ENCODE measurements at regions not wholly inside any gene's neighbourhood (a gene's known extent, or its start where the extent isn't known, plus 50 kb on each side); places are given as distances from the start of the nearest gene placed in this dataset.
"Not testable (repeated sequence)": the region's sequence is repeated elsewhere in the genome, so short reads cannot be mapped to it uniquely, and the experiment has no call there.

DNA sequence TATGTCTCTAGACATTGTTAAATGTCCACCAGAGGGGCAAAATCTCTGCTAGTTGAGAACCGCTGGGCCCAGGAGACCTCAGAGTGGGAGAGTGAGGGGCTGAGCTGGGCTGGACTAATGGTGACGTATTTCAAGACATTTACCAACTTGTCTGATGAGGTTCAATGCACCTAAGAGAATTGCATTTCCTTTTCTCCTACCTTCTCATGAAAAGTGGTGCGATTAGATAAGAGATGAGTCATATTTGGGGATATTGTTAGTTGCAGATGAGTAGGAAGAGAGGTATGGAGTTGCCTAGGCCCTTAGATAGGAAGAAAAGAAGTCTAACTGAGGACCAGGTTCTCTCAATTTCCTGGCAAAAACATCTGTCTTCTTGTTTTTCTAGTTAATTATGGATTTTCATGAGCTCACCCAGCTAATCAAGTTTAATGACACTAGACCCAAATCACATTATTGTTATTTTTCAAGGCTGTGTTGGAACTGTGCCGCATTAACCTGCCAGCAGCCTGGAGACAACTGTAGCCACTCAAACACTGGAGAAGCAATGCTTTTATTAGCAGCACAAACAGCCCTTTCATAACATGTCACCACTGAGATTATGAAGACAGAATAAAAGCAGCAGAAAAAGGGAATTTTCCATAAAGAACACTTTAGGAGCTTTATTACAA lies 144.2 kb downstream of the PDCD6IP start:
- DNase-seq (ENCODE audit: low read depth in 1 of 2, low spot score in 2 of 2): no peak
- Histone ChIP-seq H3K36me3 (no peaks in the 10 kb centered on the region), H3K4me3 (no peak overlapping the region), H3K9me3 (replicated peaks) (no peaks in the 10 kb centered on the region), H3K27ac (no peak overlapping the region), H3K27me3 (replicated peaks) (no peaks in the 10 kb centered on the region), H3K4me1 (replicated peaks) (no peaks in the 10 kb centered on the region; the same call in 1 of the 2 replicates)

DNA sequence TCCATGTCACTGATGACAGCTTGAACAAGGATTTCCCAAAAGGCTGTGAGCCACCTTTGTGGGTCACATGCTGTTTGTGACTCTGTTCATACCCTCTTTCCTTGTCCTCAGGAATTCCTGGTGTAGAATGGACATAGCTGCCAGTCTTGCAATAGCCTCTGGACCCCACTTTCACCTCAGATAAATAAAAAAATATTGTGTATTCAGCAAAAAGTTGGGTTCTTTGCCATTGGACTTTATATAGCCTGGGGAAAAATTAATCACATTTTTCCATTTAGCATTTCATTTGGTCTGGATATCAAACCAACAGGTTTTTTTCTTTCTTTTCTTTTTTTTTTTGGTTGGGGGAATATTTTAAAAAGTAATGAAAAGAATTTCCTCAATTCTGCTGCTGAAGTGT lies 144.8 kb downstream of the PDCD6IP start:
- no peaks in the 10 kb centered on the region for H3K9me3 ChIP-seq (replicated peaks)
- no peak for DNase-seq (ENCODE audit: low read depth in 1 of 2, low spot score in 2 of 2)
- H3K27me3 ChIP-seq (replicated peaks): no peaks in the 10 kb centered on the region
- no peaks in the 10 kb centered on the region for H3K36me3 ChIP-seq
- H3K4me3 ChIP-seq: no peak overlapping the region
- no peak overlapping the region for H3K27ac ChIP-seq
- H3K4me1 ChIP-seq (replicated peaks): no peaks in the 10 kb centered on the region; the same call in 1 of the 2 replicates

DNA sequence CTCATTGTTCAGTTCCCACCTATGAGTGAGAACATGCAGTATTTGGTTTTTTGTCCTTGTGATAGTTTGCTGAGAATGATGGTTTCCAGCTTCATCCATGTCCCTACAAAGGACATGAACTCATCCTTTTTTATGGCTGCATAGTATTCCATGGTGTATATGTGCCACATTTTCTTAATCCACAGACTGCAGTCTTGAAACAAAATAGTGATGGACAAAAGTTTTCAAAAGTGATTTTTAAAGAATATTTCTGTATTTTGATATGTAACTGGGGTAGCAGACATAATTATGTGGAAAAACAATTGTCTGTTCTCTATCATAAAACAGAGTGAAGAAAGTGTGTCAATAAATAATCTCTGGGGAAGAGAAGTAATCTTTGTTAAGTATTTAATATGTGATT lies 148.2 kb downstream of the PDCD6IP start:
- not testable (repeated sequence) for H3K27ac ChIP-seq; H3K4me1 ChIP-seq (replicated peaks); H3K27me3 ChIP-seq (replicated peaks); H3K4me3 ChIP-seq; H3K36me3 ChIP-seq; DNase-seq (ENCODE audit: low read depth in 1 of 2, low spot score in 2 of 2); H3K9me3 ChIP-seq (replicated peaks)

DNA sequence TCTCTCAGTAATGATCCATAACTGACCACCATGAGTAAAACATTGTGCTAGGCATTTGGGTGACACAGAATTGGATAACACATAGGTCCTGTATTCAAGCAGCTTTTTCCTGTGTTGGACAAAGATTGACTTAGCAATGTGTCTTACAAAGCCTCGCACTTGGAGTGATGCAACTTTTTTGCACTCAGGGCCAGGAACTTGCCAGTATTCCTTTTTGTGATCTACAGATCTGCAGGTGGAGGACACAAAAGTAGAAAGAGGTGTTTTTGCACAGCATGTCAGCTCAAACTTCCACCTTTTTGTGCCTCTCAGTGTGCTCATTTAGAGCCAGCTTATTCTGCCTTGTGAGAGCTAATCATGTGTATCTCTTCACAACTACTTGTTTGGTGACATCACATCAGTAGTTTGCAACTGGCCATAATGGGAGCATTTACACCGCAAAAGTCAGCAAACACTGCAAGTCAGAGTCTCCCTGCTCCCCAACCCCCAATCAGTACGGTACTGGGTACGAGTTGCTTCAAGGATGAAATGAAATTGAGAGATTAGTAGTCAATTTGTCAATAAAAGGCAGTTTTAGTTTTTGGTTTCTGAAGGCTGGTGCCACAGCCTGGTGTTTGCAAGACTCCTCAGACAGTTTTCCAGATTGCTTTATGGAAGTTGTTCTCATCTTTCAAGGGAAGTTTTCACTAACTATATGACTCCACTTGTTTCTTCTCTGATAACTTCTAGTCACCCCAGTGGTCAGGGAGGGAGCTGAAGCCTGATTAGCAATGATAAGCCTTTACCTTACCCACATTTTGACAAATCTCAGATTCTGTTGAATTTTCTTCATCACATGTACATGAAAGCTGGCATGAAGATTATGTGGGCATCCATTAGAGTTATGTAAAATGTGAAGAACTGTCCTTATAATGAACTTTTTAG lies 149.1 kb downstream of the PDCD6IP start:
- no peak overlapping the region for H3K27ac ChIP-seq
- H3K36me3 ChIP-seq: no peaks in the 10 kb centered on the region
- no peak overlapping the region for H3K4me3 ChIP-seq
- no peak for DNase-seq (ENCODE audit: low read depth in 1 of 2, low spot score in 2 of 2)
- no peaks in the 10 kb centered on the region for H3K27me3 ChIP-seq (replicated peaks)
- no peaks in the 10 kb centered on the region for H3K9me3 ChIP-seq (replicated peaks)
- no peaks in the 10 kb centered on the region; the same call in 1 of the 2 replicates for H3K4me1 ChIP-seq (replicated peaks)

DNA sequence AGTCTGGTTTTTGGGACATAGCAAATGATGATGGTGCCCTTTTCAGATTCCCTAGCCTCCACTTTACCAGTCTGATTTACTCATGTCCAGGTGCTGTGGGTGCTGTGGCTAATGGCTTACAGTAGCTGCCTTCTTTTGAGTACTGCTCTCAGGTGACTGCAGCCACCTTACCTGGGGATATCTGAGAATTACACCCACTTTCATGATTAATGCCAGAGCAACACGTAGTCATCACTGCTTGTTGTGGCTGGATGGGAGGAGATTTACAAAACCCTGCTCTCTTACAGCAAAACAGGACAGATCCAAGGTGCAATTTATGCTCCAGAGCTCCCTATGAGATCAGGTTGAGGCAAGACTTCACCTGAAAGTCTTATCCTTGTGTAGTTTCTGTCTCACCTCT lies 150.6 kb downstream of the PDCD6IP start:
- H3K27me3 ChIP-seq (replicated peaks): no peaks in the 10 kb centered on the region
- H3K4me3 ChIP-seq: no peak overlapping the region
- H3K27ac ChIP-seq: no peak overlapping the region
- no peak for DNase-seq (ENCODE audit: low read depth in 1 of 2, low spot score in 2 of 2)
- no peaks in the 10 kb centered on the region for H3K36me3 ChIP-seq
- H3K9me3 ChIP-seq (replicated peaks): no peaks in the 10 kb centered on the region
- H3K4me1 ChIP-seq (replicated peaks): no peaks in the 10 kb centered on the region

DNA sequence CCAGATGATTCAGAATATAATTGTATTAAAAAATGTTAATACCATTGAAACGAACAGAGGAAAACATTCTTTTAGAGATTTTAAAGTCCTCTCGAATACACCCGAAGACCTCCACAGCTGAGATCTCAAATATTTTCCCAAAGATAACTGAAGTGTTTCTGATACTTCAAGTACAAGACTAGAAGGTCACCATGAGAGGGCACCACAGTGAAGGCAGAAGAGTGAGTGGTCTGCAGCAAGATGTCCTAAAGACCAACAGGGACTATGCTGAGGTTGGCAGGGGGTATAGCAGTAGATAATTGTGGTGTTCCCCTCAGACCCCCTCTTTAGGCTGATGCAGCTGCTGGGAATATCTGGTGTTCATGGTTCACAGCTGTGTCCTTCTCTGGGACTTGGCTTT lies 156.5 kb downstream of the PDCD6IP start:
- no peaks in the 10 kb centered on the region for H3K36me3 ChIP-seq
- H3K9me3 ChIP-seq (replicated peaks): no peaks in the 10 kb centered on the region
- H3K27me3 ChIP-seq (replicated peaks): no peaks in the 10 kb centered on the region
- DNase-seq (ENCODE audit: low read depth in 1 of 2, low spot score in 2 of 2): no peak
- no peak overlapping the region for H3K4me3 ChIP-seq
- H3K4me1 ChIP-seq (replicated peaks): no peaks in the 10 kb centered on the region
- no peak overlapping the region for H3K27ac ChIP-seq

DNA sequence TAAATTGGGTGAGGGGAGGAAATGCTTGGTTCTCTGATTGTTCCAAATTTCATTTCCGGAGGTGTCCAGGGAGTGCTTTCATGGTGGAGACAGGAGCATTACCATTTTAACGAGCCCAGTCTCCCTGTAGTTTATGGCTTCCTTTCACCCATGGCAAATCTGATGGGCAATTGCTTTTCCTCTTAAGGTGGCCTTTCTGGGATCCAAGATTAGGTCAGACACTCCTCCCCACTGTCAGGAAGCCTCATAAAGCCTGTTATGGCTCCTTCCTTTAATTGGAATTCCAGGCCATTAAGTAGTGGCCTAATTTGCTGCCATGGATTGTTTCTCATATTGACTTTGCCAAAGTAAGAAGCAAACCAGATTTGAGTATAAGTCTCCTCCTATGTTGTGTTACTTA lies 157.8 kb downstream of the PDCD6IP start:
- Histone ChIP-seq H3K9me3 (replicated peaks) (no peaks in the 10 kb centered on the region), H3K27me3 (replicated peaks) (no peaks in the 10 kb centered on the region), H3K4me1 (replicated peaks) (no peaks in the 10 kb centered on the region), H3K27ac (no peak overlapping the region), H3K4me3 (no peak overlapping the region), H3K36me3 (no peaks in the 10 kb centered on the region)
- DNase-seq (ENCODE audit: low read depth in 1 of 2, low spot score in 2 of 2): no peak

DNA sequence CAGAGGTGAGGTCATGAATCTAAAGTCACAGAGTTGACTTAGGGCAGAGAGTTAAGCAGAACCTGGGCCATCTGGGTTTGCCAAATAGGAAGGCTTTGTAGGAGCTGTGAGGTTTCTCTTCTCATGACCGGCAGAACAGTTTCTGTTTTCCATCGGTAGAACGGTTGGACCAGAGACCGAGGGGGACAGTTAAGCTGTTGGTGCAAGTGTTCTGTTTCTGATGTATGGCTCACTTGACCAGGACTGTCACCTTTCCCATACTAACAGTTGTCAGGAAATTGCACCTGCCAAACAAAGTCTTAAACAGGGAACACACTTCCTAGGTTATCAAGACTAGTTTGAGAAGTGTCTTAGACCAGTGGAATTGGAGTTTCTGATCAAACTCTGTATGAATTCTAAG lies 158.3 kb downstream of the PDCD6IP start:
- Histone ChIP-seq H3K4me1 (replicated peaks) (no peaks in the 10 kb centered on the region), H3K27ac (no peak overlapping the region), H3K27me3 (replicated peaks) (no peaks in the 10 kb centered on the region), H3K4me3 (no peak overlapping the region), H3K36me3 (no peaks in the 10 kb centered on the region), H3K9me3 (replicated peaks) (no peaks in the 10 kb centered on the region)
- no peak for DNase-seq (ENCODE audit: low read depth in 1 of 2, low spot score in 2 of 2)

DNA sequence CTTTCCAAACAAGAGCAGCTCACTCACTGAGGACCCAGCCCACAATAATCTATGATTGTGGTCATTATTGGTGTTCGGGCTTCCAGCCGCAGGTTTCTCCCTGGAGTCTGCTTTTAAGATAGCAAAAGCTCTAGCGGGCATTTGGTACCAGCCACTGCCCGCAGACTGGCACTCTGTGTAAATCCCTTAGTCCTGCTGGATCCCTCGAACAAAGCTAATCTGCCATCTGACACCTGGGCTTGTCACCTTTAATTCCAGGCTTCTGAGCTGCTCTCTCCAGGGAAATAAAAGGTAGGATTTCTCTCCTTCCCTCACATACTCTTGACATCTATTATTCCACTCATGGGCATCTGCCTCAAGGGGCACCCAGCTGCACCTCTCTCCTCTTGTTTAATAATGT lies 158.7 kb downstream of the PDCD6IP start:
- Histone ChIP-seq H3K27me3 (replicated peaks) (no peaks in the 10 kb centered on the region), H3K27ac (no peak overlapping the region), H3K36me3 (no peaks in the 10 kb centered on the region), H3K9me3 (replicated peaks) (no peaks in the 10 kb centered on the region), H3K4me1 (replicated peaks) (no peaks in the 10 kb centered on the region), H3K4me3 (no peak overlapping the region)
- no peak for DNase-seq (ENCODE audit: low read depth in 1 of 2, low spot score in 2 of 2)

DNA sequence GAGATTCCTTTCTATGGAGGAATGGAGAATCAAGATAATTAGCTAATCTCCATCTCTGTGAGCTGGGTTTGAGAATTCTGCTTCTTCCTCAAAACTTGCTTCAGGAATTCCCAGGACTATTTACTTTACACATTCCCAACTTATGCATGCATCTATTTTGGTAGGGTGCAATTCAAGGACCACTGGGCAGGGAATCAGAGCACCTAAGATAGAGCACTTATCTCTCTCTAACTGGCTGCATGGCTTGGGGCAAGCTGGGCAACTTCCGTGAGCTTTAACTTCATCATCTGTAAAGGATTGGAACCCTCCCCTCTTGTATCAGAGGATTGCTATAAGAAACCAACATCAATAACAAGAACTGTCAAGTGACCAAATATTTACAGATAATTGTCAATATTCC lies 160.2 kb downstream of the PDCD6IP start:
- DNase-seq (ENCODE audit: low read depth in 1 of 2, low spot score in 2 of 2): no peak
- Histone ChIP-seq H3K36me3 (no peaks in the 10 kb centered on the region), H3K4me1 (replicated peaks) (no peaks in the 10 kb centered on the region), H3K9me3 (replicated peaks) (no peaks in the 10 kb centered on the region), H3K27me3 (replicated peaks) (no peaks in the 10 kb centered on the region), H3K4me3 (no peak overlapping the region), H3K27ac (no peak overlapping the region)

DNA sequence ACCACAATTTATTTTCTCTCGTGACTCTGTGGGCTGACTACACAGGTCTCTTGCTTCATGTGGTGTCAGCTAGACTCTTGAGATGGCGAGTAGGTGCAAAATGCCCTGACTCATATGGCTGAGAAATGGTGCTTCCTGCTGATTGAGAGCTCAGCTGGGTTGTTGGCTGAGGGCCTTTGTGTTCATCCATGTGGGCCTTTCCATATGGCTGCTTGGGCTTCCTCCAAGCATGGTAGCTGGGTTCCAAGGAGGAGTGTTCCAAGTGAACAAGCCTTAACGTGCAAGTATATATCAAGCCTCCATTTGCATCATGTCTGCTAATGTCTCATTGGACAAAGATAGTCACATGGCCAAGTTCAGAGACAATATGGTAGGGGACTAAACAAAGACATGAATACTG lies 164.0 kb downstream of the PDCD6IP start:
- Histone ChIP-seq H3K4me3 (no peak overlapping the region), H3K9me3 (replicated peaks) (no peaks in the 10 kb centered on the region), H3K4me1 (replicated peaks) (no peaks in the 10 kb centered on the region), H3K36me3 (no peaks in the 10 kb centered on the region), H3K27ac (no peak overlapping the region), H3K27me3 (replicated peaks) (no peaks in the 10 kb centered on the region)
- no peak for DNase-seq (ENCODE audit: low read depth in 1 of 2, low spot score in 2 of 2)

DNA sequence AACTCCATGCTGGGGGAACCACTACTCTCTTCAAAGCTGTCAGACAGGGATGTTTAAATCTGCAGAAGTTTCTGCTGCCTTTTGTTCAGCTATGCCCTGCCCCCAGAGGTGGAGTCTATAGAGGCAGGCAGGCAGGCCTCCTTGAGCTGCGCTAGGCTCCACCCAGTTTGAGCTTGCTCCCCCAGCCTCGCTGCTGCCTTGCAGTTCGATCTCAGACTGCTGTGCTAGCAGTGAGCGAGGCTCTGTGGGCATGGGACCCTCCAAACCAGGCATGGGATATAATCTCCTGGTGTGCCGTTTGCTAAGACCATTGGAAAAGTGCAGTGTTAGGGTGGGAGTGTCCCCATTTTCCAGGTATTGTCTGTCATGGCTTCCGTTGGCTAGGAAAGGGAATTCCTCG lies 171.8 kb downstream of the PDCD6IP start:
- not testable (repeated sequence) for H3K4me3 ChIP-seq; H3K4me1 ChIP-seq (replicated peaks); H3K36me3 ChIP-seq; DNase-seq (ENCODE audit: low read depth in 1 of 2, low spot score in 2 of 2); H3K9me3 ChIP-seq (replicated peaks); H3K27me3 ChIP-seq (replicated peaks); H3K27ac ChIP-seq

DNA sequence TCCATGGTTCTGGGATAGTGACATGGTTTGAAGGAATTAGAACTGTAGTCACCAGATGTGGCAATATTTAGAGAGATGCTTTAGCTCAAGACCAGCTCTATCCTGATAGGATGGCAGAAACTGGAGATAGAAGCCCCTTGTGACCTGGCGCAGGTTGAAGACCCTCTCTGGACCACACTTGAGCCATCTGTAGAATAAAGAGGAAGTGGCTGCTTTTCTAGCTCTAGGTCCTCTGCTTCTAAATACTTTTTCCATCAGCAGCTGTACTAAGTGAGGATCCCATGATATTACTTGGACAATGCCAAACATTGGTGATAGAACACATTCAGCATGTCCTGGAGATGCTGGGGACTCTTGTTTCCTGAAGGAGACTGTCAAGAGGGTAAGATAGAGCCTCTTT lies 172.6 kb downstream of the PDCD6IP start:
- no peak for DNase-seq (ENCODE audit: low read depth in 1 of 2, low spot score in 2 of 2)
- Histone ChIP-seq H3K9me3 (replicated peaks) (no peaks in the 10 kb centered on the region), H3K36me3 (no peaks in the 10 kb centered on the region), H3K4me3 (no peak overlapping the region), H3K27me3 (replicated peaks) (no peaks in the 10 kb centered on the region), H3K27ac (no peak overlapping the region), H3K4me1 (replicated peaks) (no peaks in the 10 kb centered on the region)

DNA sequence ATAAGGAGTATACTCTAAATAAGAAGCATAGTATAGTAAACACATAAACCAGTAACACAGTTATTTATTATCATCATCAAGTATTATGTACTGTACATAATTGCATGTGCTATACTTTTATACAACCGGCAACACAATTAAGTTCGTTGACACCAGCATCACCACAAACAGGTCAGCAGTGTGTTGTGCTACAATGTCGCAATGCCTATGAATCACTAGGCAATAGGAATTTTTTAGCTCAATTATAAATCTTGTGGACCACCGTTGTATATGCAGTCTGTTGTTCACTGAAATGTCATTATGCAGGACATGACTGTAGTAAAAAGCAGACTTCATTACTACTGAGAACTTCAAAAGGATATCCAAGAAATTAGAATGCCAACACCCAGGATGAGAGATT lies 177.0 kb downstream of the PDCD6IP start:
- Histone ChIP-seq H3K4me1 (replicated peaks) (no peaks in the 10 kb centered on the region), H3K9me3 (replicated peaks) (no peaks in the 10 kb centered on the region), H3K27me3 (replicated peaks) (no peaks in the 10 kb centered on the region), H3K36me3 (no peaks in the 10 kb centered on the region), H3K27ac (no peak overlapping the region), H3K4me3 (no peak overlapping the region)
- DNase-seq (ENCODE audit: low read depth in 1 of 2, low spot score in 2 of 2): no peak
